AG10803 (cell line): ENCODE measurements at regions not wholly inside any gene's neighbourhood (a gene's known extent, or its start where the extent isn't known, plus 50 kb on each side); places are given as distances from the start of the nearest gene placed in this dataset.

Experiments used
- DNase-seq: peaks from one replicate; pipeline ENCODE4 v3.0.0; 2010; ENCODE audit warnings: low read depth
- H3K4me3 ChIP-seq: 2 replicates; pipeline ENCODE4 v1.5.1; 2011; ENCODE audit warnings: mild to moderate bottlenecking, low read length, control low read depth
- TF ChIP-seq, protein P1 (sequence below): conservative IDR thresholded peaks from 2 replicates; pipeline ENCODE4 v1.5.1; 2011; ENCODE audit warnings: mild to moderate bottlenecking, low read length, control low read depth, inconsistent platforms

DNA sequence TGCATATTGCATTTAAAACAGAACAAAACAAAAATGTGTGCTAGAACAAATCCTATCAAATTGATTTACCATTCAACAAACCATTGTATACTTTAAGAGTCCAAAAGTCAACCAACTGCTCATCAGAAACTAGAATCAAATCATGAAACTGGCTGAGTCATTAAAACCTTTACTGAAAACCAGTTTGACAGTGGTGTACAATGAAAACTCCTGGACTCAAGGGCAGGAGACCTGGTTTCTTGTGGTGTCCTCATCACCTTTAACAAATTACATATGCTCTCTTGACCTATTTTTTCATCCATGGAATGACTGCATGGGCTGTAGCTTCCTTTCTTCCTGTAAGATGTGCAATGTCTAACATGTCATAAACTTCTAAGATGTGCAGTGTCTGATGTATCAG lies 315.3 kb upstream of the SLC30A5 start:
- no peak for DNase-seq
- no peak overlapping the region for H3K4me3 ChIP-seq
- TF ChIP-seq, protein P1, sequence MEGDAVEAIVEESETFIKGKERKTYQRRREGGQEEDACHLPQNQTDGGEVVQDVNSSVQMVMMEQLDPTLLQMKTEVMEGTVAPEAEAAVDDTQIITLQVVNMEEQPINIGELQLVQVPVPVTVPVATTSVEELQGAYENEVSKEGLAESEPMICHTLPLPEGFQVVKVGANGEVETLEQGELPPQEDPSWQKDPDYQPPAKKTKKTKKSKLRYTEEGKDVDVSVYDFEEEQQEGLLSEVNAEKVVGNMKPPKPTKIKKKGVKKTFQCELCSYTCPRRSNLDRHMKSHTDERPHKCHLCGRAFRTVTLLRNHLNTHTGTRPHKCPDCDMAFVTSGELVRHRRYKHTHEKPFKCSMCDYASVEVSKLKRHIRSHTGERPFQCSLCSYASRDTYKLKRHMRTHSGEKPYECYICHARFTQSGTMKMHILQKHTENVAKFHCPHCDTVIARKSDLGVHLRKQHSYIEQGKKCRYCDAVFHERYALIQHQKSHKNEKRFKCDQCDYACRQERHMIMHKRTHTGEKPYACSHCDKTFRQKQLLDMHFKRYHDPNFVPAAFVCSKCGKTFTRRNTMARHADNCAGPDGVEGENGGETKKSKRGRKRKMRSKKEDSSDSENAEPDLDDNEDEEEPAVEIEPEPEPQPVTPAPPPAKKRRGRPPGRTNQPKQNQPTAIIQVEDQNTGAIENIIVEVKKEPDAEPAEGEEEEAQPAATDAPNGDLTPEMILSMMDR = no peak

- DNase-seq = peak; percentile 18
- no peak overlapping the region for H3K4me3 ChIP-seq
- TF ChIP-seq, protein P1 = no peak
Measured at GRCh38 chr5:68780299-68780955, 313.4 kb upstream of the SLC30A5 start.

GRCh38 chr5:68793074-68793473 lies 300.7 kb upstream of the SLC30A5 start:
- H3K4me3 ChIP-seq = no peak overlapping the region
- TF ChIP-seq, protein P1 = no peak
- no peak for DNase-seq

DNA sequence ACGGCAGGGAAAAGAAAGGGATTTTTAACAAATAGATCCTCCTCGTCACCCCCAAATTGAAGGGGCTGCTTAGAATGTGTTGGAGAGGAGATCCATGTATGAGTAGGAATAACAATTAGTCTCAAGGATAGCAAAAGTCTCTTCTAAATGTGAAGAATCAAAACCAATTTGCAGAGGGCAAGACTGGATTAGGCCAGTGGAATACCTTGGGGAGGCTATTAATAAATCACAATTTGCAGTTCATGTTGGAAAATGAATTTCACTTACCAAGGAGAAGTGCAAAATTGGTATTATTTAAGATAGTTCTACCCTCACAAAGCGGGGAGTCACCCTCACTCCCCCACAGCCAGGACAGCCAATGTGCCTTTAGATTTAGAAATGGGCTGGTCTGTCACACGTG lies 299.8 kb upstream of the SLC30A5 start:
- TF ChIP-seq, protein P1 = no peak
- H3K4me3 ChIP-seq = no peak overlapping the region
- no peak for DNase-seq

GRCh38 chr5:68795190-68795589 lies 298.6 kb upstream of the SLC30A5 start:
- no peak overlapping the region for H3K4me3 ChIP-seq
- TF ChIP-seq, protein P1 = no peak
- DNase-seq = no peak

DNA sequence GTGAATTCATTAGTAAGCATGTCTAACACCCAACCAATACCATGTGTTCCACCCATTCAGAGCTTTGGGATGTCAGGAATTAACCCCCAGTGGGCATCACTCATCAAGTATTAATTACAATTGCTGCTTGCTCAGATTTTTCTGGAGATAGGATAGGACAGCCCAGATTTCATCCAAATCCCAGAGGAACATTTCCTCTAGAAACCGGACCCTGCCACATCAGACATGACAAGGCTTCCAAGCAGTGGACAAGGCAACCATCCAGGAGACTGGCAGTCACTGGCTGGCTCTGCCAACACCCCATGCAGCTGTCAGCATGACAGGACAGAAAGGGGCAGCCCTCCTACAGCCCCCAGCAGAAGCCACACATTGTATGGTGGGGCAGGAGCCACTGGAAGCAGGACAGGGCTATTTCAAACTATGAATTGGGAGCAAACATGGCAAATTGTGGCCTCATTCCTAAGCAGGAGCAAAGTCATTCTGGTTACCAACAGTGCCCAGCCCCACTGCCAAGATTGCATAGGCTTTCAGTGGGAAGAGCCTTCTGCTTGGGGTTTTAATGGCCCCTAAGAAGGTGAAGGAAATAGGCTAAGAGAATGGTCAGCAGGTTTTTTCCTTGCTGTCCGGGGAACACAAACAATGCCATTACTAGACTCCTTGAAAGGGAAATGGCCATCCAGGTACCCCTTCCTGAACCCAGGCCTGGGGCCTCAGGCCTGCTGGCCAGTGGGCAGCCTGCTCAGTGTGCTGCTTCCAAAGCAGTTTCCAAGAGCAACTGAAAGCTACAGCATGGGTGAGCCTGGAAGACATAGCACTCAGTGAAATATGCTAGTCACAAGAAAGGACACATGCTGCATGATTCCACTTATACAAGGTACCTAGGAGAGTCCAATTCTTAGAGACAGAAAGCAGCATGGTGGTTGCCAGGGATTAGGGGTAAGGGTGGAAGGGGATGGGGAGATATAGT lies 294.7 kb upstream of the SLC30A5 start:
- peak; percentile 68 for DNase-seq
- TF ChIP-seq, protein P1 = no peak
- no peak overlapping the region for H3K4me3 ChIP-seq
